Kidney (tissue), 13 donors: ENCODE measurements at regions not wholly inside any gene's neighbourhood (a gene's known extent, or its start where the extent isn't known, plus 50 kb on each side); places are given as distances from the start of the nearest gene placed in this dataset.

Experiments
- DNase-seq, 5 donors: peaks; one replicate each; pipeline ENCODE4 v3.0.0-alpha.2; 2013 to 2020
- FAIRE-seq: peaks from 2 replicates; lab custom pipeline; 2012; peaks lifted over from hg19 to GRCh38; lab: Jason Lieb, UNC
- H3K27ac ChIP-seq, 2 donors: one replicate each; pipeline ENCODE4 v1.7.0; 2013; ENCODE audit warnings: low read depth in 2 of 2, low read length in 2 of 2, inconsistent platforms in 1 of 2
- H3K27me3 ChIP-seq: one replicate; pipeline ENCODE4 v1.7.1; 2013; ENCODE audit warnings: low read length, inconsistent platforms; ENCODE audit not compliant: control insufficient read depth, insufficient read depth
- H3K36me3 ChIP-seq, 3 donors: one replicate each; pipeline versions ENCODE4 v1.7.0 to v1.7.1; 2013; ENCODE audit warnings: low read length in 3 of 3, control low read depth in 1 of 3, inconsistent platforms in 1 of 3; ENCODE audit not compliant: insufficient read depth in 3 of 3, control insufficient read depth in 2 of 3
- H3K4me1 ChIP-seq, 3 donors: one replicate each; pipeline versions ENCODE4 v1.7.0 to v1.7.1; 2013; ENCODE audit warnings: low read length in 3 of 3, inconsistent platforms in 1 of 3, low read depth in 1 of 3; ENCODE audit not compliant: control insufficient read depth in 2 of 3, insufficient read depth in 2 of 3
- H3K4me3 ChIP-seq, 3 donors: one replicate each; pipeline versions ENCODE4 v1.7.0 to v1.8.1; 2013; ENCODE audit warnings: low read length in 3 of 3, control low read depth in 1 of 3, inconsistent platforms in 1 of 3
- H3K9ac ChIP-seq, 3 donors: one replicate each; pipeline versions ENCODE4 v1.7.0 to v1.7.1; 2013; ENCODE audit warnings: low read length in 3 of 3, control low read depth in 1 of 3, inconsistent platforms in 1 of 3
- H3K9me3 ChIP-seq, 3 donors: one replicate each; pipeline versions ENCODE4 v1.7.0 to v1.7.1; 2013; ENCODE audit warnings: low read length in 3 of 3, control low read depth in 1 of 3, inconsistent platforms in 1 of 3; ENCODE audit not compliant: control insufficient read depth in 2 of 3, insufficient read depth in 1 of 3
- CTCF ChIP-seq: IDR thresholded peaks from 3 replicates; pipeline ENCODE4 v1.5.1; 2012; ENCODE audit warnings: mild to moderate bottlenecking, moderate library complexity, borderline replicate concordance; ENCODE audit not compliant: insufficient read depth; ENCODE audit errors: extremely low read depth
- intact Hi-C: fragments of 100-400 bp; cut with DNase I; formaldehyde crosslinking; loops from one replicate; pipeline ENCODE4 v1.11.1; 2022
- donor health status: control.
- donor health status: control.
- donor health status: control.
- donor health status: control.
- donor health status: control.
- donor health status: DM: yes; HTN: yes; CAD: no.
- donor health status: Normal renal cell carcinoma (clear cell type).

DNA sequence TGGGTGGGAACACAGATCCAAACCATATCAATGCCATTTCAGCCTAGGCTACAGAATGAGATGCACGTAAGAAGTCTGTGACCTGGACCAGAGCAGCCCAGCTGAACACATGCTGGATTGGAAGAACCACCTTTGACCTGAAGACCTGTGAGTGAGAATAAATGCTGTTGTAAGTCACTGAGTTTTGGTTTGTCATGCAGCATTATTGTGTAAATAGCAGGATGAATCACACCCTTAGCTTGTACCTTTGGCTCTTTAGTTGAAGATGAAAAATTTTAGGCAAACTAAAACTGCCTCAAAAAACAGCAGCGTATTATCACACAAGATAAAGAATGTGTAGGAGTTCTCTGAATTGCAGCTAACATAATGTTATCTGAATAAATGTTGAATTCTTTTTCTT, 199.4 kb upstream of the LRIG3 start:
- no peak for DNase-seq
- Histone ChIP-seq H3K27me3 (no peaks in the 10 kb centered on the region), H3K4me1 (no peaks in the 10 kb centered on the region), H3K4me3 (no peak overlapping the region), H3K9ac (no peak overlapping the region), H3K36me3 (no peaks in the 10 kb centered on the region), H3K27ac (no peak overlapping the region), H3K9me3 (no peaks in the 10 kb centered on the region)
- intact Hi-C loops = no loop called here
- TF ChIP-seq CTCF = no peak
- FAIRE-seq = no peak

DNA sequence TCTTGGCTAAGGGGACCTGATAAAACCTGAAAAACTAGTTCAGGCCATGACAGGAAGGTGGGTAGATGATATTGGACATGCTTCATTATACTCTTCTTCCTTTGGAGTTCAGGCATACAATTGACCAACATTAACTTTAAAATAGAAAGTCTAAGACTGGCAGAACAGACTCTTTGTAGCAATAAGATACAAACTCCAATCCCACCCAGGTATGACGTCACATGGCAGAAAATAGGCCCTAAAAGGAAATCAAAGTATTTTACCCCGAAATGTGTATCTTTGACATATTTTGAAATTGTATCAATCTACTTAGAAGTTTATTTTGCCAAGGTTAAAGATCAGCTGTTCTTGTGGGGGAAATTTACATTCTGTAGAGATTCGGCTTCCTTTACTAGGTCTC, 198.1 kb upstream of the LRIG3 start:
- H3K27me3 ChIP-seq = no peaks in the 10 kb centered on the region
- no peak overlapping the region for H3K9ac ChIP-seq
- no peaks in the 10 kb centered on the region for H3K9me3 ChIP-seq
- no peak for TF ChIP-seq CTCF
- DNase-seq (no peak), FAIRE-seq (no peak)
- no peak overlapping the region for H3K27ac ChIP-seq
- no peaks in the 10 kb centered on the region for H3K36me3 ChIP-seq
- H3K4me1 ChIP-seq = no peaks in the 10 kb centered on the region
- intact Hi-C loops = no loop called here
- H3K4me3 ChIP-seq = no peak overlapping the region

DNA sequence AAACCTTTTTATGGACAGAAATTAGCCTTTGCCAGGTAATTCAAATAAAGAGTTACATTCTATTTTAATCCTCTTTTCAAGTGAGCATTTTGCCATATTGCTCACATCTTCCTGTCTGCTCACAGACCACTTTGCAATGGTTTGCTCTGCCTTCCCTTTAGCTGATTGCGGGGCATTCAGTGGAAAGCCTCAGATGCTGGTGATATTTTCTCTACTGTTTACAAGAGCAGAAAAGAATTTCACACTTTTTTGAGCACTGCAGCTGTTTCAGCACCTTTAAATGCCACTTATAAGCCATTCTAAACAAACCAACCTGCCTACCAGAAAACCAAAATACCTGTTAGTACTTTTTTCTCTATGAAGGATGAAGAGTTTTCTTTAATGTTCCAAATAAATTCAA, 195.7 kb upstream of the LRIG3 start:
- Histone ChIP-seq H3K27ac (no peak overlapping the region), H3K9ac (no peak overlapping the region), H3K4me3 (no peak overlapping the region), H3K9me3 (no peaks in the 10 kb centered on the region), H3K27me3 (no peaks in the 10 kb centered on the region), H3K4me1 (no peaks in the 10 kb centered on the region), H3K36me3 (no peaks in the 10 kb centered on the region)
- intact Hi-C loops = no loop called here
- DNase-seq = peak in 1 of 5 donors; percentile 7
- no peak for FAIRE-seq
- no peak for TF ChIP-seq CTCF

GRCh38 chr12:59115526-59115925, 195.2 kb upstream of the LRIG3 start:
- Histone ChIP-seq H3K9ac (no peak overlapping the region), H3K4me1 (no peaks in the 10 kb centered on the region), H3K9me3 (no peaks in the 10 kb centered on the region), H3K36me3 (no peaks in the 10 kb centered on the region), H3K27ac (no peak overlapping the region), H3K4me3 (no peak overlapping the region), H3K27me3 (no peaks in the 10 kb centered on the region)
- no peak for TF ChIP-seq CTCF
- DNase-seq (no peak), FAIRE-seq (no peak)
- intact Hi-C loops = no loop called here
